WTC11 (cell line): ENCODE measurements at regions not wholly inside any gene's neighbourhood (a gene's known extent, or its start where the extent isn't known, plus 50 kb on each side); places are given as distances from the start of the nearest gene placed in this dataset.

ENCODE experiments used
- ATAC-seq: fragments of 200-7000 bp; cut with Tn5 transposase; 2 replicates; pipeline ENCODE4 v1.10.0; 2021; ENCODE audit warnings: mild to moderate bottlenecking, moderate library complexity
- CTCF ChIA-PET: fragments of 300-600 bp; sonication (Branson Sonifier 250); formaldehyde crosslinking; loops from one replicate; lab custom pipeline; 2021; ENCODE audit warnings: antibody characterized with exemption; lab: Charles Lee
- POLR2A ChIA-PET: fragments of 350-600 bp; sonication (Branson Sonifier 250); formaldehyde crosslinking; loops from one replicate; lab custom pipeline; 2021; ENCODE audit warnings: antibody characterized with exemption; lab: Charles Lee
- DNase-seq: peaks from one replicate; pipeline ENCODE4 v3.0.0; 2021; ENCODE audit warnings: low spot score
- H3K27ac Mint-ChIP-seq: 2 replicates; pipeline ENCODE4 v1.8.0; 2021; ENCODE audit warnings: mixed read lengths
- H3K27me3 Mint-ChIP-seq: 2 replicates; pipeline ENCODE4 v1.8.0; 2021; ENCODE audit warnings: low read depth, mild to moderate bottlenecking, moderate library complexity, mixed read lengths
- H3K36me3 Mint-ChIP-seq: 2 replicates; pipeline ENCODE4 v1.8.0; 2021; ENCODE audit warnings: mixed read lengths
- H3K4me1 Mint-ChIP-seq: 2 replicates; pipeline ENCODE4 v1.8.0; 2022; ENCODE audit warnings: mixed read lengths
- H3K4me3 Mint-ChIP-seq: 2 replicates; pipeline ENCODE4 v1.8.0; 2021; ENCODE audit warnings: mild to moderate bottlenecking, moderate library complexity, mixed read lengths
- H3K9me3 Mint-ChIP-seq: 2 replicates; pipeline ENCODE4 v1.8.0; 2021; ENCODE audit warnings: mixed read lengths
- ARID4B ChIP-seq: sonication (generic); formaldehyde crosslinking; IDR thresholded peaks from 2 replicates; pipeline ENCODE4 v1.8.0; 2023; ENCODE audit warnings: missing genetic modification reagents, mild to moderate bottlenecking, borderline replicate concordance
- EMX1 ChIP-seq: fragments of 250-450 bp; sonication (Bioruptor Pico); IDR thresholded peaks from 2 replicates; pipeline ENCODE4 v1.8.0; 2021; ENCODE audit warnings: mild to moderate bottlenecking
- ESRRA ChIP-seq: sonication (generic); formaldehyde crosslinking; IDR thresholded peaks from 2 replicates; pipeline ENCODE4 v1.8.1; 2022; ENCODE audit warnings: mild to moderate bottlenecking, missing genetic modification reagents, borderline replicate concordance
- FOXP1 ChIP-seq: sonication (generic); formaldehyde crosslinking; IDR thresholded peaks from 2 replicates; pipeline ENCODE4 v1.8.0; 2022; ENCODE audit warnings: missing genetic modification reagents, mild to moderate bottlenecking, moderate library complexity, borderline replicate concordance
- GRHL2 ChIP-seq: fragments of 250-450 bp; sonication (Bioruptor Pico); IDR thresholded peaks from 2 replicates; pipeline ENCODE4 v1.8.0; 2022; ENCODE audit warnings: mild to moderate bottlenecking, moderate library complexity; ENCODE audit not compliant: insufficient replicate concordance, severe bottlenecking
- GTF2I ChIP-seq: fragments of 250-450 bp; sonication (Bioruptor Pico); conservative IDR thresholded peaks from 2 replicates; pipeline ENCODE4 v1.4.0; 2021; ENCODE audit warnings: mild to moderate bottlenecking
- IRF2 ChIP-seq: sonication (generic); formaldehyde crosslinking; IDR thresholded peaks from 2 replicates; pipeline ENCODE4 v1.8.0; 2022; ENCODE audit warnings: low read depth, missing genetic modification reagents, borderline replicate concordance
- KAT7 ChIP-seq: sonication (generic); formaldehyde crosslinking; IDR thresholded peaks from 2 replicates; pipeline ENCODE4 v1.8.1; 2023; ENCODE audit warnings: missing genetic modification reagents, mild to moderate bottlenecking, borderline replicate concordance
- NFE2L1 ChIP-seq: sonication (generic); formaldehyde crosslinking; IDR thresholded peaks from 2 replicates; pipeline ENCODE4 v1.8.1; 2023; ENCODE audit warnings: missing genetic modification reagents
- NFYB ChIP-seq: sonication (generic); formaldehyde crosslinking; conservative IDR thresholded peaks from 2 replicates; pipeline ENCODE4 v1.8.0; 2022; ENCODE audit warnings: low read depth, missing genetic modification reagents
- RORB ChIP-seq: fragments of 250-450 bp; sonication (Bioruptor Pico); IDR thresholded peaks from 2 replicates; pipeline ENCODE4 v1.9.0; 2021; ENCODE audit warnings: mild to moderate bottlenecking
- ZNF219 ChIP-seq: sonication (generic); formaldehyde crosslinking; IDR thresholded peaks from 2 replicates; pipeline ENCODE4 v1.8.0; 2023; ENCODE audit warnings: missing genetic modification reagents, mild to moderate bottlenecking, borderline replicate concordance
- TF ChIP-seq, protein P1 (sequence below): sonication (generic); formaldehyde crosslinking; IDR thresholded peaks from 2 replicates; pipeline ENCODE4 v1.8.1; 2023; ENCODE audit warnings: mild to moderate bottlenecking, missing genetic modification reagents, moderate library complexity
- TF ChIP-seq, protein P2 (sequence below): sonication (generic); formaldehyde crosslinking; IDR thresholded peaks from 2 replicates; pipeline ENCODE4 v1.8.1; 2022; ENCODE audit warnings: low read depth, mild to moderate bottlenecking, moderate library complexity, missing genetic modification reagents, borderline replicate concordance
- TF ChIP-seq, protein P3 (sequence below): sonication (generic); formaldehyde crosslinking; IDR thresholded peaks from 2 replicates; pipeline ENCODE4 v1.8.0; 2022; ENCODE audit warnings: mild to moderate bottlenecking, missing genetic modification reagents
- TF ChIP-seq, protein P4 (sequence below): sonication (generic); formaldehyde crosslinking; IDR thresholded peaks from 2 replicates; pipeline ENCODE4 v1.8.1; 2022; ENCODE audit warnings: missing genetic modification reagents, borderline replicate concordance
- TF ChIP-seq, protein P5 (sequence below): fragments of 250-450 bp; sonication (Bioruptor Pico); conservative IDR thresholded peaks from 2 replicates; pipeline ENCODE4 v1.9.0; 2021; ENCODE audit warnings: mild to moderate bottlenecking

DNA sequence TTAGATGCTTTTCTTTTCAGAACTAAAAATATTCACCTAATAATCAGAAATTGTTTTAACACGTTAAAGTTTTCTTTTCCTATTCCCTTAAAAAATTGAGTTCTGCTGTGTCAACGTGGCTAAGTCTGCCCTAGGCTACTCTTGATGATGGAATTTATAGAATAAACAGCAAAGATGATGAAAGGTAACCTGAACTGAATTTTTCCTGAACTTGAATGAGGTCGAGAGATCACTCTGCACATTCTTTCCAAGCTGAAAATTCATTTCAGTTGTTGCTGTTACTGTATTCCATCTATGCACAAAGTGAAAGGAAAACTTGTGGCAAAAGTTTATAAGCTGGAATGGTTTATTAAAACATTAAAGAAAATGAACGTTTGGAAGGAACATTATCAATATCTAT lies 245.9 kb upstream of the GIMD1 start:
- no peak for DNase-seq
- Mint-ChIP-seq H3K9me3 (peaks cover 5% of the 10 kb centered on the region), H3K27me3 (no peaks in the 10 kb centered on the region), H3K4me1 (peaks cover 4% of the 10 kb centered on the region; the same call in 1 of the 2 replicates), H3K27ac (no peak overlapping the region; the same call in 1 of the 2 replicates), H3K4me3 (no peak overlapping the region), H3K36me3 (no peaks in the 10 kb centered on the region)
- ATAC-seq, result no peak
- TF ChIP-seq EMX1 (CRISPR knock-in tag) (no peak), ARID4B (CRISPR knock-in tag) (no peak), NFYB (CRISPR knock-in tag) (no peak), FOXP1 (CRISPR knock-in tag) (no peak), IRF2 (CRISPR knock-in tag) (no peak), NFE2L1 (CRISPR knock-in tag) (no peak), ZNF219 (CRISPR knock-in tag) (no peak), ESRRA (no peak), KAT7 (CRISPR knock-in tag) (no peak), GTF2I (CRISPR knock-in tag) (no peak), RORB (CRISPR knock-in tag) (no peak), GRHL2 (CRISPR knock-in tag) (no peak)
- TF ChIP-seq, protein P1, sequence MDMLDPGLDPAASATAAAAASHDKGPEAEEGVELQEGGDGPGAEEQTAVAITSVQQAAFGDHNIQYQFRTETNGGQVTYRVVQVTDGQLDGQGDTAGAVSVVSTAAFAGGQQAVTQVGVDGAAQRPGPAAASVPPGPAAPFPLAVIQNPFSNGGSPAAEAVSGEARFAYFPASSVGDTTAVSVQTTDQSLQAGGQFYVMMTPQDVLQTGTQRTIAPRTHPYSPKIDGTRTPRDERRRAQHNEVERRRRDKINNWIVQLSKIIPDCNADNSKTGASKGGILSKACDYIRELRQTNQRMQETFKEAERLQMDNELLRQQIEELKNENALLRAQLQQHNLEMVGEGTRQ (CRISPR knock-in tag), result no peak
- TF ChIP-seq, protein P2, sequence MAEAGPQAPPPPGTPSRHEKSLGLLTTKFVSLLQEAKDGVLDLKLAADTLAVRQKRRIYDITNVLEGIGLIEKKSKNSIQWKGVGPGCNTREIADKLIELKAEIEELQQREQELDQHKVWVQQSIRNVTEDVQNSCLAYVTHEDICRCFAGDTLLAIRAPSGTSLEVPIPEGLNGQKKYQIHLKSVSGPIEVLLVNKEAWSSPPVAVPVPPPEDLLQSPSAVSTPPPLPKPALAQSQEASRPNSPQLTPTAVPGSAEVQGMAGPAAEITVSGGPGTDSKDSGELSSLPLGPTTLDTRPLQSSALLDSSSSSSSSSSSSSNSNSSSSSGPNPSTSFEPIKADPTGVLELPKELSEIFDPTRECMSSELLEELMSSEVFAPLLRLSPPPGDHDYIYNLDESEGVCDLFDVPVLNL (CRISPR knock-in tag), result no peak
- TF ChIP-seq, protein P3, sequence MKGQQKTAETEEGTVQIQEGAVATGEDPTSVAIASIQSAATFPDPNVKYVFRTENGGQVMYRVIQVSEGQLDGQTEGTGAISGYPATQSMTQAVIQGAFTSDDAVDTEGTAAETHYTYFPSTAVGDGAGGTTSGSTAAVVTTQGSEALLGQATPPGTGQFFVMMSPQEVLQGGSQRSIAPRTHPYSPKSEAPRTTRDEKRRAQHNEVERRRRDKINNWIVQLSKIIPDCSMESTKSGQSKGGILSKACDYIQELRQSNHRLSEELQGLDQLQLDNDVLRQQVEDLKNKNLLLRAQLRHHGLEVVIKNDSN (CRISPR knock-in tag), result no peak
- TF ChIP-seq, protein P4, sequence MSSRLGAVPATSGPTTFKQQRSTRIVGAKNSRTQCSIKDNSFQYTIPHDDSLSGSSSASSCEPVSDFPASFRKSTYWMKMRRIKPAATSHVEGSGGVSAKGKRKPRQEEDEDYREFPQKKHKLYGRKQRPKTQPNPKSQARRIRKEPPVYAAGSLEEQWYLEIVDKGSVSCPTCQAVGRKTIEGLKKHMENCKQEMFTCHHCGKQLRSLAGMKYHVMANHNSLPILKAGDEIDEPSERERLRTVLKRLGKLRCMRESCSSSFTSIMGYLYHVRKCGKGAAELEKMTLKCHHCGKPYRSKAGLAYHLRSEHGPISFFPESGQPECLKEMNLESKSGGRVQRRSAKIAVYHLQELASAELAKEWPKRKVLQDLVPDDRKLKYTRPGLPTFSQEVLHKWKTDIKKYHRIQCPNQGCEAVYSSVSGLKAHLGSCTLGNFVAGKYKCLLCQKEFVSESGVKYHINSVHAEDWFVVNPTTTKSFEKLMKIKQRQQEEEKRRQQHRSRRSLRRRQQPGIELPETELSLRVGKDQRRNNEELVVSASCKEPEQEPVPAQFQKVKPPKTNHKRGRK (CRISPR knock-in tag), result no peak
- TF ChIP-seq, protein P5, sequence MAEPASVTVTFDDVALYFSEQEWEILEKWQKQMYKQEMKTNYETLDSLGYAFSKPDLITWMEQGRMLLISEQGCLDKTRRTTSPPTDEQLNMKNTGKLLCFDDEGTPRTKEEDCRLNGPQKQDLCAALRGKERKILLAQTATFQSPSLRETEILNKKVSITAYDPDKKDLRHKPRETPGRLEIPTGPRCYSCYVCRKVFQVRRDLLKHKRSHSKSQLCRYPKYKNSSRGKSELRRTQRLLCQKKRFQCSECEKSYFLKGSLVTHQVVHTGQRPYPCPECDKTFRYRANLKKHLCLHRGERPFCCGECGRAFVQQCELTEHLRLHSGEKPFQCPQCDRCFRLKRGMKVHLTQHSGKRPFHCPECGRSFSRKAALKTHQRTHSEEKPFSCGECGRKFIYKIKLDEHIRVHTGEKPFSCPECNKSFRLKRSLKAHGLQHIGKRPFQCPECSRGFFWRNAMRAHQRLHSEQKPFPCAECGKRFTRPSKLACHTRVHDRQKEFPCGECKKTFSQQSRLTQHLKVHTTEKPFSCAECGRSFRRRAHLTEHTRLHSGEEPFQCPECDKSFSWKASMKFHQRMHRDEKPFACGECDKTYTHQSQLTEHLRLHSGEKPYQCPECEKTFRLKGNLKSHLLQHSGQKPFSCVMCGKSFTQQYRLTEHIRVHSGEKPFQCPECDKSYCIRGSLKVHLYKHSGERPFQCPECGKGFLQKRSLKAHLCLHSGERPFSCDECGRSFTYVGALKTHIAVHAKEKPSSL (CRISPR knock-in tag), result no peak
- ChIA-PET CTCF (no interaction called here), POLR2A (no interaction called here)
